ENCODE measurements at regions not wholly inside any gene's neighbourhood (a gene's known extent, or its start where the extent isn't known, plus 50 kb on each side); places are given as distances from the start of the nearest gene placed in this dataset.

GRCh38 chr14:104240434-104241157 lies 102.2 kb downstream of the KIF26A start:
- TF ChIP-seq POLR2A (IDR thresholded peaks at IDR 0.05; ENCODE audit: low read length) = no peak
- TF ChIP-seq GATA1 (IDR thresholded peaks at IDR 0.05; ENCODE audit: low read depth, low read length) = no peak

Data from erythroblast (primary cell).